GM21825 (cell line): ENCODE measurements at regions not wholly inside any gene's neighbourhood (a gene's known extent, or its start where the extent isn't known, plus 50 kb on each side); places are given as distances from the start of the nearest gene placed in this dataset.
"Not testable (repeated sequence)": the region's sequence is repeated elsewhere in the genome, so short reads cannot be mapped to it uniquely, and the experiment has no call there.

Source experiments
- ATAC-seq: cut with Tn5 transposase; IDR thresholded peaks from one replicate; pipeline ENCODE4 v1.9.1; 2021; ENCODE audit warnings: mild to moderate bottlenecking, moderate library complexity; ENCODE audit not compliant: unreplicated experiment

- ATAC-seq, result no peak
Measured at GRCh38 chr11:71129624-71130023, 122.8 kb downstream of the SHANK2 start.

GRCh38 chr11:71127806-71128205 lies 124.6 kb downstream of the SHANK2 start:
- no peak for ATAC-seq

DNA sequence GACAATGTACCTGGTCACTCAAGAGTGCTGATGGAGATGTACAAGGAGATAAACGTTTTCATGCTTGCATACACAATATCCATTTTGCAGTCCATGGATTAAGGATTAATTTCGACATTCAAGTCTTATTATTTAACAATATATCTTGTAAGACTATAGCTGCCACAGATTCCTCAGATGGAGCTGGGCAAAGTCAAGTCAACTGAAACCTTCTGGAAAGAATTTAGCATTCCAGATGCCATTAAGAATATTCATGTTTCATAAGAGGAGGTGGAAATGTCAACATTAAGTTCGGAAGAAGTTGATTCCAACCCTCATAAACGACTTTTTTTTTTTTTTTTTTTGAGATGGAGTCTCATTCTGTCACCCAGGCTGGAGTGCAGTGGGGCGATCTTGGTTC lies 126.0 kb downstream of the SHANK2 start:
- not testable (repeated sequence) for ATAC-seq

- ATAC-seq, result no peak
Measured at GRCh38 chr11:71125150-71125549, 127.2 kb downstream of the SHANK2 start.

GRCh38 chr11:71124127-71124526 lies 128.2 kb downstream of the SHANK2 start:
- ATAC-seq, result no peak

- ATAC-seq, result no peak
Measured at GRCh38 chr11:71120471-71120896, 131.9 kb downstream of the SHANK2 start.

DNA sequence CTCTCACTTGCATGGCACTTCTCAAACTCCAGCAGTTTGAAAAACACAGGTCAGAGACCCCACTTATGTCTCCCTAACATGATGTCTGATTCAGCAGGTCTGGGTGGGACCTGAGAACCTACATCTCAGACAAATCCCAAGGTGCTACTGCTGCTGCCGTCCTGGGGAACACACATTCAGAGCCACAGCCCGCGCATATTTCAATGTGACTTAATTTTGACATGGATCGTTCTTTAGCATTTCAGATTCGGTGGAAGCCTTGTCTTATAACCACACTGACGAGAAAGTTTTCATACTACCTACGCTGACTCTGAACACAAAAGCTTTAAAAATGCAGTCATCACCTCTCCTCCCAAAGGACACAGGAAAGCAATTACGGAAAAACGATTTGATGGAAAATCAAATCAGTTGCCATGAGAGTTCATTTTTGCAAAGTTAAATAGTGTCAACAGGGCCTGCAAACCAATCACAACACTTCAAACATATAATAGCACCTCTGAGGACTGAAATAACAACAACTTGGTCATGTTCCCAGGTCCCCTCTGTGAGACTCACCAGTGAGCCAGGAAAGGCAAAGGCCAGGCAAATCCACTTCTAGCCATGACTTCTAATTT lies 132.6 kb downstream of the SHANK2 start:
- ATAC-seq, result no peak

DNA sequence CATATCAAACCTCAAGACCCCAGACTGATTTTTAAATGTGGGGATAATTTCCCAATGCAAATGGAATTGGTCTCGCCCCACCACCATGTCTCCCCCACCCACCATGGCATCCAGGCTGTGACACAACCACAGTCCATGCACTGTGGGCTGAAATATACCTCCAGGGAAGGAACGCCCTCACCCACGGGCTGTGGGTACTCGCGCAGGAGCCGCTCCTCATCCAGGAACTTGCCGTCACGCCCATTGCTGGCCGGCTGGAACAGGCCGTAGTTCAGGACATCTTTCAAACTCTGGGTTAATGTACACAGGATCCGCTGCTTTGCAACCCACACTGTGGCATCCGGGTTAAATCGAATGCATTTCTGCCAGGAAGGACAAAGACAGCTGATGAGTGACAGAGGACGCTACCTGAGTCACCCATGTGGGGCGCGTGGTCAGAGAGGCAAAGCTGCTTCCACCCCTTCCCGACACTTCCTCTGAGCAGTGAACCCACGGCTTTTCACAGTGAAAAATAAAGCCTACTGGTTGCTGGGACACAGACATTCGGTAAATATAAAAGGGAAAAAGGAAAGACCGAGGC lies 133.6 kb downstream of the SHANK2 start:
- ATAC-seq, result no peak

GRCh38 chr11:71117311-71117710 lies 135.1 kb downstream of the SHANK2 start:
- no peak for ATAC-seq

DNA sequence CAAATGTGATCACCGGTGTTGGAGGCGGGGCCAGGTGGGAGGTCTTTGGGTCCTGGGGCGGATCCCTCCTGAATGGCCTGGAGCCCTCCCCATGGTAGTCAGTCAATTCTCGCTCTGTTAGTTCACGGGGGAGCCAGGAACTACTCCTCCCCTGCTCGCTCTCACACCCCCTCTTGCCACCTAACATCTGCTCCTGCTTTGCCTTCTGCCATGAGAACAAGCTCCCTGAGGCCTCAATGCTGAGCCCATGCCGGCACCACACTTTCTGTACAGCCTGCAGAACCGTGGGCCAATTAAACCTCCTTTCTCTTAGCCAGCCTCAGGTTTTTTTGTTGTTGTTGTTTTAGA lies 135.7 kb downstream of the SHANK2 start:
- no peak for ATAC-seq

DNA sequence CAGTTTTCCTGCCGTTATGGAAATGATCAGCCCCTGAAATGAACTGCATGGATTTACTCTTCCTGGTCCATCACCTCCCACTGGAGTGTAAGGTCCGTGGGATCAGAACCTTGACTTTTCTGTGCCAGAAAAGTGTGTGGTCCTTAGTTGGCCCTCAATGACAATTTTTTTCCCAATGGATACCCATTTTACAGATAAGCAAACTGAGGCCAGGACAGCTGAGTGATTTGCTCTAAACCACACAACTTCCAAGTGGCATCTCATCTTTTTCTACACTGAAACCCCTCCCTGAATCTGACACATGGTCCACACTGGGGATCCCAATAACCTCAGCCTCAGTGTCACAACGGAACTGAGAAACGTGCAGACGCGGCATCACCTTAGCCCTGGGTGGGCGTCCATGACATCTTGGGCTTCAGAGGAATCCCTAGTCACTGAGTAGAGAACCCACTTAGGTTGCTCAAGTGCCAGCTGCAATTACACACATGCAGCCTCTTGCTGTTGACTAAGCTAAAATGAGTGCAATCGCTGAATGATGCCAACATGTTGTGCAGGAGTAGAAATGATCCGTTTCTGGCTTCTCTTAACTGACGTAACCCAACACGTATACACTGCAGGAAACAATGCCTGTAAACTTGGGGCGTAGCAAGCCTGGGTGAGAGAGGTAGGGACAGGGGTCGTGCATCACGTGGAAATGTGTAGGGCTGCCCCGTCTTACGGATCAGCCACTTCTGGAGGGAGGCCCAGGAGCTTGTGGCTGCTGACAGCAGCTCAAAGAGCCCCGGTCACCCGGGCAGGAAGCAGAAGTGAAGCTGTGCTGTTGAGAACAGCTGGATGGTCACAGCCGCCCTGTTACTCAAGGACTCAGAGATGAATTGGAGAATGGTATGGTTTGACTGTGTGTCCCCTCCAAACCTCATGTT lies 136.3 kb downstream of the SHANK2 start:
- ATAC-seq, result no peak

GRCh38 chr11:71114124-71114851 lies 138.1 kb downstream of the SHANK2 start:
- no peak for ATAC-seq

DNA sequence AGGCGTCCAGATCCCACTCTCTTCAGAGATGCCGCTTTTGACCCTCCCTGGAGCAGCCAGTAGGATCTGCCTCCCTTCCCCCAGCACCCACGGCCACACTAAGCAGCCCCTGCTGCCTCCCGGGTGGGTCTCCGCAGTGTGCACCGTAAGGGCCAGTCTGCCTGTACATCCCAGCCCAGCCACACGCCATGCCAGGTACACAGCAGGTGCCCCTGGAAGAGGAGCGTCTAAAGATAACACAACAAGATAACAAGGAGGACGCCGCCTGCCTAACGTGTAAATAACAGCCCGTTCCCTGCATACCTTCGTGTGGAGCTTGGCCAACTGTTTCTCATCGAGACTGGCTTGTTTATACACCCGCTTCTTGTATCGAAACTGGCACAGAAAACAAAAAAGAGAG lies 139.4 kb downstream of the SHANK2 start:
- ATAC-seq, result no peak

GRCh38 chr11:71112454-71112853 lies 139.9 kb downstream of the SHANK2 start:
- ATAC-seq, result no peak

- no peak for ATAC-seq
Measured at GRCh38 chr11:71109586-71109985, 142.8 kb downstream of the SHANK2 start.

DNA sequence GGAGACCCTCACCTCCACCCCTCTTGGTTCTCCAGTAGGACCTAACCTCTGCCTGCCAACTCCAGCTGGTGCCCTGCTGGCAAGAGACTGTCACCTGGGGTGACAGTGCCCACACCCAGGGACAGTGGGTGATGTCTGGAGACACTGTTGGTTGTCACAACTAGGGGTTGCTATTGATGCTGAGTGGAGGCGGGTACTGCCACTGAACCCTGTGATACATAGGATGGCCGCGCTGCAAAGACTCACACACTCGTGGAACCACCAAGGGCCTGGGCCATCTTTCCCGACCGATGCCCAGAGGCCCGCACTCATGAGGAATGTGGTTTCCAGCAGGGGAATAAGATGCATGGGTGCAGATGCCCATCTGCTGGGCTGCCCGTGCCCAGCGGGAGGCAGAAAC lies 143.2 kb downstream of the SHANK2 start:
- no peak for ATAC-seq

DNA sequence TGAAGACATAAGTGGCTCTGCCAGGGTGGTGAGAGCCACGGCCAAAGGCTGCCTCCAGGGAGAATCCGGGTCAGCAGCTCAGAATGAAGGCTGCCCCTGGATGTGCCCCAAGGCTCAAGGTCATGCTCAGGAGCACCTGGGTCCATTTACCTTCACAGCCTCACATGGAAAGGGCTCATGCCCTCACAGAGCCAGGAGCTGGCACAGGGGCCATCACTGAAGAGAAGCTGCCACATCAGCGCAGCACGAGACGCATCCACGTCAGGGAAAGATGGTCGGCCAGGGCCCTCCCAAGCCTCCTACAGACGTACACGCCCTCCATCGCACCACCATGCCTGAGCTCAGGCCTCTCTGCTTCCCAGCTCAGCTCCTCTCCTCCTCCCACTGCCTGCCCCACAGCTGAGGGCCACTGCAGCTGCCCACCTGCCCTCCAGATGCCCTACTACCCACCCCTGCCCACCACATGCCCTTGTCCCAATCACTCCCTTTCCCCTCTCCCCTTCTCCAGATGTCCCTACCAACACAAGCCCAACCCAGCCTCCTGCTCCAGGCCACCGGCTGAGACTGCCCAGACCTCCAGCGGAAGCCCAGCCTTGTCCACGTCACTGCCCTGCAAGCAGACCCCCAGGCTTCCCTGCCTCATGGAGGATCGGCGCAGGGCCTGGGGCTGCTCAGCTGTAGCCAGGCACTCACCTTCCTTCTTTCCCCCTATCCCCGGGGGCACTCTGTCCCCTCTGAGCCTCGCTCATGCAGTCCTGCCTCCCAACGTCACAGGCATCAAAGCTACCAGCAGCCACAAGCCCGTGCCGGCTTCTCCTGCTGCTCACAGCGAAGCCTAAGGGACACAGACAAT lies 144.1 kb downstream of the SHANK2 start:
- no peak for ATAC-seq

- ATAC-seq, result no peak
Measured at GRCh38 chr11:71106671-71107070, 145.7 kb downstream of the SHANK2 start.

GRCh38 chr11:71103266-71103665 lies 149.1 kb downstream of the SHANK2 start:
- ATAC-seq, result no peak

DNA sequence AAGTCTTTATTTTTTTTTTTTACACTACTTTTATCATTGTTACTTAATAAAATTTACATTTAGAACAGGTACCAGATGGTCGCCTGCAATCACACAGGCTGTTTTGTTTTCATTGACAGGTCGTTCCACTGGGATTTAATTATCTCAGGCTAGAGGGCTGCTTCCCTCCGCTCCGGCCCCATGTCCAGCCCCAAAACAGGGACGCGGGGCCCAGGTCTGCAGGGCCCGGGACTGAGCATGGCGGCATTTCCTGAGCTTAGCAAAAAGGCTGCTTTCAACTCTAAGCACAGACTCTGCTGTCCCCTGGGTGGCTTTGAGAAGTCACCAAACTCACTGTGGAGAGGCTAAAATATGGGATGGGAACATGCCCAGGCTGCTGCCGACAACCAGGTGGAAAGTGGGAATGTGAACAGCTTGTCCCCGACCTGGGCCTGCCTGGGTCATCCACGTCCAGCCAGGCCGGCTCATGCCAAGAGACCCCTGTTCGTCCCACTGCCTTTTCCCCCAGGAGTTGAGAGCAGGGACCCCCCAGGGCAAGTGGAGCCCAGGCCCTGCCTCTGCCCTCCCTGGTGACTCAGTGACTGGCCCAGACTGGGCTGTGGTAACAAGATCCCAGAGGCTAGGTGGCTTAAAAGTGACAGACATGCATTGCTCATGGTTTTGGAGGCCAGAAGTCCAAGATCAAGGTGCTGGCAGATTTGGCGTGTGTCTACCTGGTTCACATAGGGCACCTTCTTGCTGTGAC lies 150.0 kb downstream of the SHANK2 start:
- no peak for ATAC-seq
